Activated naive CD4-positive, alpha-beta T cell treated with anti-CD3 and anti-CD28 coated beads for 36 hours (primary cell): ENCODE measurements at regions not wholly inside any gene's neighbourhood (a gene's known extent, or its start where the extent isn't known, plus 50 kb on each side); places are given as distances from the start of the nearest gene placed in this dataset.

ENCODE experiments used
- CTCF ChIA-PET: fragments of 350-600 bp; sonication (Branson Sonifier 250); formaldehyde crosslinking; loops from one replicate; lab custom pipeline; 2021; ENCODE audit warnings: antibody characterized with exemption; lab: Charles Lee
- DNase-seq: peaks from one replicate; pipeline ENCODE4 v3.0.0-alpha.2; 2020
- H3K27ac Mint-ChIP-seq: one replicate; pipeline ENCODE4 v1.8.0; 2021; ENCODE audit warnings: mild to moderate bottlenecking, mixed read lengths
- H3K27me3 Mint-ChIP-seq: one replicate; pipeline ENCODE4 v1.8.0; 2021; ENCODE audit warnings: low read depth, mixed read lengths
- H3K36me3 Mint-ChIP-seq: one replicate; pipeline ENCODE4 v1.8.0; 2021; ENCODE audit warnings: low read depth, mixed read lengths
- H3K4me1 Mint-ChIP-seq: one replicate; pipeline ENCODE4 v1.8.0; 2021; ENCODE audit warnings: low read depth, mixed read lengths
- H3K4me3 Mint-ChIP-seq: one replicate; pipeline ENCODE4 v1.8.0; 2021; ENCODE audit warnings: mild to moderate bottlenecking, moderate library complexity, mixed read lengths
- H3K9me3 Mint-ChIP-seq: one replicate; pipeline ENCODE4 v1.8.0; 2021; ENCODE audit warnings: mixed read lengths
- intact Hi-C: fragments of 100-400 bp; cut with micrococcal nuclease; formaldehyde crosslinking; loops from one replicate; pipeline ENCODE4 v1.15.1; 2023

- no peaks in the 10 kb centered on the region for H3K4me1 Mint-ChIP-seq
- intact Hi-C loops = no loop called here
- DNase-seq = no peak
- CTCF ChIA-PET = no interaction called here
- no peaks in the 10 kb centered on the region for H3K36me3 Mint-ChIP-seq
- no peak overlapping the region for H3K4me3 Mint-ChIP-seq
- no peak overlapping the region for H3K27ac Mint-ChIP-seq
- H3K27me3 Mint-ChIP-seq = peaks cover 5% of the 10 kb centered on the region
- H3K9me3 Mint-ChIP-seq = no peaks in the 10 kb centered on the region
These were observed 574.1 kb downstream of the PTPRU start for GRCh38 chr1:29810121-29811120.

DNA sequence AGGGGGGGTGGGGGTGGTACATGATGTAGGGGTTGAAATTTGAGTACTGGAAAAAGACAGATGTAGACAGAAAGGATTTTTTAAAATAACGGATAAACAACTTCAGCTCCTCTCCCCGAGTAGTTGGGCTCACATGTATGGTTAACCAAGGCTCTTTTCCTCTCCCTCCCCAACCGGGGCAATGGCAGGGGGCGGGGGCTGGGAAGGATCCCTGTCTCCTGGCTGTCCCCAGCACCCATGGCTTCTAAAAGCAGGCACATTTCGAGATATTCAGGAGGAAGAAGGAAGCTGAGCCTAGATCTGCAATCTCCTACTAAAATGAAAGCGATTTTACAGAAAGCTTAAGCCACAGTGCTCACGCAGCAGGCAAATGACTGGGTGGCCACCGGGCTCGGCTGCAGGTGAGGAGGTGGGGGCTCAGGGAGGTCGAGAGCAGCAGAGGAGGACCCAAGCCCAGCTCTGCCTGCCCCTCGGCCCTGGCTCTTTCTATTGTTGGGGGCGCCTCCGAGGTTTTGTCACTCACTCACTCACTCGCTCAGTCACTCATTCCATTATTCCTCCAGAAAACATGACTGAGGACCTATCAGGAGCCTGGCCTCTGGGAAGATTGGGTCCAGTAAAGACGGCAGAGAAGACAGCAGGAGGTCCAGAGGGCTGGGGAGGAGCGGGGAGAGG is 573.3 kb downstream of the PTPRU start:
- CTCF ChIA-PET = no interaction called here
- Mint-ChIP-seq H3K4me1 (no peaks in the 10 kb centered on the region), H3K27me3 (peaks cover 5% of the 10 kb centered on the region)

DNA sequence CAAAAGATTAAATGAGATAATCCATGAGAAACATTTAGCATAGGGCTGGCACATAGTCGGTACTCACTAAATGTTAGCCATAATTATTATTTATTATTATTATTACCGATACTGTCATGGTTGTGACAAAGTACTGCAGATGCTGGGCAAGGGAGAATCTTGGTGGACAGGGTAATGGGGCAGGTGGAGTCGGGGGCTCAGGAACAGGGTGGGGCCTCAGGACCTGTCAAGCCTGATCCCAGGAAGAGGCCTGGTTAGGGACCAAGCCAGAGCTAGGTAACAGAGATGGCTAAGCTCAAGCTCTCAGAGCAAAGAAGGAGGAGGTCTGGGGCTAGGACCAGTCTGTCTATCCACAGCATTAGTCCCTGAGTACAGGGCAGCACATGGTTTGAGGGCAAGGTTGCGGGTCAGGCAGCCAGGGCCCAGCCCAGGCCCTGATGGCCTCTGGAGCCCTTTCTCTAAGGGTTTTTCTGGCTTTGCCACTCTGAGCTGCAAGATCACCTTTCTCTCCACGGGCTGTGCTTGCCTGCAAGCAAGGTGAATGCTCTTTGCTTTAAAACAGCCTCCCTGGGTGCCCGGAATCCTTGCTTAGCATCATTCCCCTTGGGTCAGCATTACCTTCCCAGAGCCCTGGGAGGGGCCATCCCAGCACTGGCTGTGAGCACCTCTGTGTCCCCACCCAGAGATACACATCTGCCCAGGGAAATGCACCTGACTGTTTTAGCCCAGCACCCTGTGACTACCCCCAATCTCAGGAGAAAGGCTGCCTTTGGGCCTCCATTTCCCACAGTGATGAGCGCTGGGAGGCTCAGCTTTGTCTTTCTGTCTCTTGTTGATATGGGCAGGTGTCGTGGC is 572.0 kb downstream of the PTPRU start:
- Mint-ChIP-seq H3K4me1 (no peaks in the 10 kb centered on the region), H3K36me3 (no peaks in the 10 kb centered on the region), H3K9me3 (no peaks in the 10 kb centered on the region), H3K27ac (no peak overlapping the region), H3K27me3 (peaks cover 7% of the 10 kb centered on the region), H3K4me3 (no peak overlapping the region)
- intact Hi-C loops = no loop called here
- no peak for DNase-seq
- CTCF ChIA-PET = no interaction called here

More for the DNA sequence above, 573.3 kb downstream of the PTPRU start:
- Mint-ChIP-seq H3K27ac (no peak overlapping the region), H3K4me3 (no peak overlapping the region), H3K9me3 (no peaks in the 10 kb centered on the region), H3K36me3 (no peaks in the 10 kb centered on the region)
- intact Hi-C loops = no loop called here
- DNase-seq = no peak

GRCh38 chr1:29807689-29808088 is 571.4 kb downstream of the PTPRU start:
- Mint-ChIP-seq H3K36me3 (no peaks in the 10 kb centered on the region), H3K9me3 (no peaks in the 10 kb centered on the region), H3K4me3 (no peak overlapping the region), H3K27ac (no peak overlapping the region), H3K27me3 (peaks cover 10% of the 10 kb centered on the region), H3K4me1 (no peaks in the 10 kb centered on the region)
- DNase-seq = no peak
- CTCF ChIA-PET = no interaction called here
- intact Hi-C loops = no loop called here

- peaks cover 10% of the 10 kb centered on the region for H3K27me3 Mint-ChIP-seq
- H3K36me3 Mint-ChIP-seq = no peaks in the 10 kb centered on the region
- no peaks in the 10 kb centered on the region for H3K4me1 Mint-ChIP-seq
- intact Hi-C loops = no loop called here
- CTCF ChIA-PET = no interaction called here
- H3K9me3 Mint-ChIP-seq = no peaks in the 10 kb centered on the region
- DNase-seq = no peak
- H3K4me3 Mint-ChIP-seq = no peak overlapping the region
- no peak overlapping the region for H3K27ac Mint-ChIP-seq
These were observed 570.5 kb downstream of the PTPRU start for GRCh38 chr1:29806646-29807319.

GRCh38 chr1:29805896-29806160 is 569.5 kb downstream of the PTPRU start:
- intact Hi-C loops = no loop called here
- CTCF ChIA-PET = no interaction called here

GRCh38 chr1:29805122-29805895 is 569.0 kb downstream of the PTPRU start:
- Mint-ChIP-seq H3K4me1 (no peaks in the 10 kb centered on the region), H3K27ac (no peak overlapping the region), H3K27me3 (peaks cover 8% of the 10 kb centered on the region), H3K36me3 (no peaks in the 10 kb centered on the region), H3K9me3 (no peaks in the 10 kb centered on the region), H3K4me3 (no peak overlapping the region)
- no peak for DNase-seq
- CTCF ChIA-PET = no interaction called here
- intact Hi-C loops = no loop called here

More at GRCh38 chr1:29805896-29806160, 569.5 kb downstream of the PTPRU start:
- H3K9me3 Mint-ChIP-seq = no peaks in the 10 kb centered on the region
- no peak overlapping the region for H3K27ac Mint-ChIP-seq
- no peak overlapping the region for H3K4me3 Mint-ChIP-seq
- H3K36me3 Mint-ChIP-seq = no peaks in the 10 kb centered on the region
- no peak for DNase-seq
- no peaks in the 10 kb centered on the region for H3K4me1 Mint-ChIP-seq
- peaks cover 8% of the 10 kb centered on the region for H3K27me3 Mint-ChIP-seq

DNA sequence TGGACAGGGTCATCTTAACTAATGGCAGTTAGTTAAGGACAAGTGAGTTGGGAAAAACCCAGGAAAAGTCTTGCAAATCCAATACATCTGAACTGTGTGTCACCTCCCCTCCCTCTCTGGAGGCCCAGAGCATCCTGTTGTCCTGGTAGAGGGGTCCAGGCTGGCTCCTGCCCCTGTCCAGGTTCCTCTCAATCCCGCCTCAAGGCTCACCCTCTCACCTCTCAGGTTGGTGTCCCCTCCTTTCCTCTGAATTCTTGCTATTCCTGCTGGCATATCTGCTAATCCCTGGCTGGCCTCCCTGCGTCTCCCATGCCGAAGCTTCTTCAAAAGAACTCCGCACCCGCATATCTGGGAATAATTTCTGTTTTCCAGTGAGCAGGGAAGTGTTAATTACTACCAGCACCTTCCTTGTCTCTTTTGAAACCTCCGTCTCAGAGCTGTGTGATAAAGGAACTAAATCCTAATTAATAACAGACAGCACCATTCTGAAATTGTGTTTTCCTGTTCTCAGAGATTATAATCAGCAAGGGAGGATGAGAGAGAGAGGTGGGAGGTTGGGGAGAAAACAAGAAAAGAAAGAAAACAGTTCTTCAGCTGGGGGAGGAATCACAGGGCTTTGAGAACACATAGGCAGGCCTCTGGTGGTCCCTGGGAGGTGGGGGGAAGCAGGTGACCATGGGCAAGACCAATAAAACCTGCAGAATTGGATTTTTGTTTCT is 568.0 kb downstream of the PTPRU start:
- H3K9me3 Mint-ChIP-seq = no peaks in the 10 kb centered on the region

GRCh38 chr1:29803486-29803885 is 567.2 kb downstream of the PTPRU start:
- CTCF ChIA-PET = no interaction called here
- no peak overlapping the region for H3K27ac Mint-ChIP-seq
- H3K4me1 Mint-ChIP-seq = no peaks in the 10 kb centered on the region
- no peaks in the 10 kb centered on the region for H3K36me3 Mint-ChIP-seq
- intact Hi-C loops = no loop called here
- no peak overlapping the region for H3K4me3 Mint-ChIP-seq
- no peak for DNase-seq
- peaks cover 5% of the 10 kb centered on the region for H3K27me3 Mint-ChIP-seq
- no peaks in the 10 kb centered on the region for H3K9me3 Mint-ChIP-seq

More for the DNA sequence above, 568.0 kb downstream of the PTPRU start:
- H3K4me3 Mint-ChIP-seq = no peak overlapping the region
- no peak overlapping the region for H3K27ac Mint-ChIP-seq
- CTCF ChIA-PET = no interaction called here
- no peaks in the 10 kb centered on the region for H3K36me3 Mint-ChIP-seq
- peaks cover 5% of the 10 kb centered on the region for H3K27me3 Mint-ChIP-seq
- H3K4me1 Mint-ChIP-seq = no peaks in the 10 kb centered on the region
- DNase-seq = no peak
- intact Hi-C loops = no loop called here

- Mint-ChIP-seq H3K4me1 (no peaks in the 10 kb centered on the region), H3K9me3 (no peaks in the 10 kb centered on the region), H3K4me3 (no peak overlapping the region), H3K36me3 (no peaks in the 10 kb centered on the region), H3K27ac (no peak overlapping the region), H3K27me3 (peaks cover 5% of the 10 kb centered on the region)
- intact Hi-C loops = no loop called here
- CTCF ChIA-PET = no interaction called here
- DNase-seq = no peak
These were observed 566.1 kb downstream of the PTPRU start for GRCh38 chr1:29802181-29803068.
